MG63 (cell line): ENCODE measurements at regions not wholly inside any gene's neighbourhood (a gene's known extent, or its start where the extent isn't known, plus 50 kb on each side); places are given as distances from the start of the nearest gene placed in this dataset.
A peak's percentile ranks its signal among the peaks of the same experiment; 100 is the strongest.
"Not testable (repeated sequence)": the region's sequence is repeated elsewhere in the genome, so short reads cannot be mapped to it uniquely, and the experiment has no call there.

ENCODE experiments used
- DNase-seq: peaks from one replicate; pipeline ENCODE4 v3.0.0-alpha.2; 2020
- H3K27me3 ChIP-seq: fragments of 250-450 bp; sonication (Bioruptor Pico); 2 replicates; pipeline ENCODE4 v1.5.1; 2020; ENCODE audit warnings: mild to moderate bottlenecking, moderate library complexity
- H3K36me3 ChIP-seq: fragments of 250-450 bp; sonication (Bioruptor Pico); 2 replicates; pipeline ENCODE4 v1.5.1; 2020; ENCODE audit warnings: mild to moderate bottlenecking, moderate library complexity
- H3K4me3 ChIP-seq: fragments of 250-450 bp; sonication (Bioruptor Pico); 2 replicates; pipeline ENCODE4 v1.5.1; 2020; ENCODE audit warnings: mild to moderate bottlenecking, moderate library complexity
- H3K9me3 ChIP-seq: fragments of 250-450 bp; sonication (Bioruptor Pico); 2 replicates; pipeline ENCODE4 v1.5.1; 2020; ENCODE audit warnings: mild to moderate bottlenecking, moderate library complexity

DNA sequence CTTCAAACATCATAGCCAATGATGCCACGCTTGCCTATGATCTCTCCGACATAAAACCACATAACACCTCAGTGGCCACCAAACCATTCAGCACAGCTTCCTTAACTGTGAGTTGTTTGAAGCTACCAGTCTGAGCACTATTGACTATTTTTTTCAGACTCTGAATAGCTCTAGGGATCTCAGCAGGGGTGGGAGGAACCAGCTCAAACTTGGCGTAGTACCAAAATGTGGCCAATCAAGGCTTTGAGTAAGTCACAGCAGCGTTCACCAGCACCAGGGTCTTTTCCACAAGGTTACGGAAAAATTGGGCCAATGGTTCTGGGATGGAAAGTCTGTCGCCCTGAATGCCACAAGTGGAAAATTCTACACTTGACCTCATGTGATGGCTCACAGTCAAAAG lies 70.6 kb downstream of the SMPDL3A start:
- no peaks in the 10 kb centered on the region for H3K36me3 ChIP-seq
- no peak for DNase-seq
- H3K27me3 ChIP-seq, result no peaks in the 10 kb centered on the region
- H3K4me3 ChIP-seq, result no peak overlapping the region
- no peaks in the 10 kb centered on the region for H3K9me3 ChIP-seq

DNA sequence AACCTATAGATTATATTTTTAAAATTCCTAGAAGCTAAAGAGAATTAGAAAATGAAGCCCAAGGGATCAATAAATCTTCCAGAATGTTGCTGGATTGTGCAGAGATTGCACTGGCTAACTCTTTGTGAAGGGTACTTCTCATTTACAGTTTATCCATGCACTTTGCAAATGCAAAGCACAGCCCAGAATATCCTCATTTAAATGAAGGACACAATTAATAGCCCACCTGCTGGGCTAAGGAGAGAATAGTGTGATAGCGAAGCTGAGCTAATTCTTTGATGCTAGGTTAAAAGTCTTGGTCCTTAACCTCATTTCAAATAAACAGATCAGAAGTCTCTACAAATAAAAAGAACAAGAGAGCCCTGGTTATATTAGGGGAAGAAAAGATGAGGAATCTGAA lies 72.5 kb downstream of the SMPDL3A start:
- Histone ChIP-seq H3K9me3 (no peaks in the 10 kb centered on the region), H3K4me3 (no peak overlapping the region), H3K36me3 (no peaks in the 10 kb centered on the region), H3K27me3 (no peaks in the 10 kb centered on the region)
- DNase-seq, result no peak

DNA sequence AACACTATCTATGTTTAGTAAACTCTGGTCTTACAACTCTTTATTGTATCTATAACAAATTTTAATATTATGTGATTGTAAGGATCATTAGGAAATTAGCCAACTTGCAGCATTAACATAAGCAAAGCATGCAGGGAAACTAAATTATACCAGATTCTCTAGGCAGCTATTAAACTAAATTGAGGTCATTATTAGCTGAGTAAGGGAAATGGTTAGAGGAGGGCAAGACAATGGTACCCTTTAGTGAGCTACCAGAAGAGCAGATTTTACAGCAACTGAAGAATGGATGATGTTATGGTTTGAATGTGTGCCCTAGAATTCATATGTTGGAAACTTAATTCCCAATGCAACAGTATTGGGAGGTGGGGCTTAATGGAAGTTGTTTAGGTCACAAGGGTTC lies 79.1 kb downstream of the SMPDL3A start:
- no peaks in the 10 kb centered on the region for H3K9me3 ChIP-seq
- no peaks in the 10 kb centered on the region for H3K36me3 ChIP-seq
- no peaks in the 10 kb centered on the region for H3K27me3 ChIP-seq
- no peak overlapping the region for H3K4me3 ChIP-seq
- no peak for DNase-seq

DNA sequence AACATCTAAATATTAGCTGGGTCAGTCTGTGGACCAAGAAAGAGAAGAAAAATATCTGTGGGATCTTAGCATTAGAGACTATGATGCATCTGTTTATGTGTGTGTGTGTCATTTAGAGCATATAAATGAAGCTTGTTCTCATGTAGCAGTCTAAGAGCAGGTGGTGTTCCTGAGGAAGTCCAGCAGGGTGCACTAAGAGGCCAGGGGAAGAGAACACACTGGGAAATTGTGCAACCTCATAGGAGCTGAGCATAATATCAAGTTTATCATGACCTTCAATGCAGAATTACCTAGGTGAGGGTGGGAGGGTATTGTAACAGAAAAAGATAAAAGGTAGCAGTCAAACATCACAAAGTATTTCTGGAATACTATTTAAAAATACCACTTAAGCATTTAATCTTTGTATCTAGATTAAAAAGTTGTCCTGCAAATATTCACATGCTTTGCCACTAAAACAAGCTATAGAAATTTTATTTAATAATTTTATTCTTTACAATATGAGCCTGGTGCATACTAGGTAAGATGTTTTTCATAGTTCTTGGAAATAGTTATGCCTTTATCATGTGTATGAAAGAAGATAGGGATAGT lies 80.5 kb downstream of the SMPDL3A start:
- peak; percentile 17 for DNase-seq
- H3K27me3 ChIP-seq, result no peaks in the 10 kb centered on the region
- H3K36me3 ChIP-seq, result no peaks in the 10 kb centered on the region
- H3K4me3 ChIP-seq, result no peak overlapping the region
- H3K9me3 ChIP-seq, result no peaks in the 10 kb centered on the region

DNA sequence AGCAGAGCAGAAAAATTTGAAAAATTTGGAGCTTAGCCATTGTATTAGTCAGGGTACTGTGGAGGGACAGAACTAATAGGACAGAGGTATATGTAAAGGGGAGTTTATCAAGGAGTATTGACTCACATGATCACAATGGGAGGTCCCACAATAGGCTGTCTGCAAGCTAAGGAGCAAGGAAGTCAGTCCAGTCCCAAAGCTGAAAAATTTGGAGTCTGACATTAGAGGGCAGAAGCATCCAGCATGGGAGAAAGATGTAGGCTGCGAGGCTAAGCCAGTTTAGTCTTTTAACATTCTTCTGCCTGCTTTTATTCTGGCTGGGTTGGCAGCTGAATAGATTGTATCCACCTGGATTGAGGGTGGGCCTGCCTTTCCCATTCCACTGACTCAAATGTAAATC lies 82.0 kb downstream of the SMPDL3A start:
- Histone ChIP-seq H3K4me3 (no peak overlapping the region), H3K9me3 (no peaks in the 10 kb centered on the region), H3K27me3 (no peaks in the 10 kb centered on the region), H3K36me3 (no peaks in the 10 kb centered on the region)
- DNase-seq, result no peak

DNA sequence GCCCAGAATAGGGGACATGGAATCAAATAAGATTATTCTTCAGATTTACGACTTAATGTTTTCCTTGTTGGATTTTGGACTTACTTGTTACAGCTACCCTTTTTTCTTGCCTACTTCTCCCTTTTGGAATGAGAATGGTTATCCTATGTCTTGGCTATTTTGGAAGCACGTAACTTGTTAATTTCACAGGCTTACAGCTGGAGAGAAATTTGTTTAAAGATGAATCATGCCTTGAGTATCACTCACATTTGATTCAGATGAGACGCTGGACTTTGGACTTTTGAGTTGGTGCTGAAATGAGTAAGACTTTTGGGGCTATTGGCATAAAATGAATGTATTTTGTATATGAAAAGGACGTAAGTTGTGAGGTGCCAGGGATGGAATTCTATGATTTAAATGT lies 83.3 kb downstream of the SMPDL3A start:
- no peaks in the 10 kb centered on the region for H3K27me3 ChIP-seq
- H3K36me3 ChIP-seq, result no peaks in the 10 kb centered on the region
- no peak for DNase-seq
- H3K4me3 ChIP-seq, result no peak overlapping the region
- H3K9me3 ChIP-seq, result no peaks in the 10 kb centered on the region

DNA sequence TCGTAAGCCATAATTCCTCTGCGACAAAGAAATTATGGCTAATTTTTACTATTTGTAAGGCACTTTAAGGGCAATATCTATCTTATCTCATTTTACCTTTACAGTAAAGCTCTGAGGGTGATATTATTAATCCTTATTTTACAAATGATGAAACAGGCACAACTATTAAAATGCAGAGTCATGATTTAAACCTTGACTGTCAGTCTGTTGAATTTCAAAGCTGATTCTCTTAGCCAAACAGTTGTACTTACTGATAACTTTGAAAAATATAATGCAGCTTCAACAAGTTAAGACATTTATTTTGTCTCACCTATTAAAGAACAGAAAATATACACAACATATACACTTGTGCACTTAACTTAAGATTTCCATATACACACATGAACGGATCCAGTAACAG lies 88.2 kb downstream of the SMPDL3A start:
- Histone ChIP-seq H3K9me3 (no peaks in the 10 kb centered on the region), H3K4me3 (no peak overlapping the region), H3K36me3 (no peaks in the 10 kb centered on the region), H3K27me3 (no peaks in the 10 kb centered on the region)
- no peak for DNase-seq

DNA sequence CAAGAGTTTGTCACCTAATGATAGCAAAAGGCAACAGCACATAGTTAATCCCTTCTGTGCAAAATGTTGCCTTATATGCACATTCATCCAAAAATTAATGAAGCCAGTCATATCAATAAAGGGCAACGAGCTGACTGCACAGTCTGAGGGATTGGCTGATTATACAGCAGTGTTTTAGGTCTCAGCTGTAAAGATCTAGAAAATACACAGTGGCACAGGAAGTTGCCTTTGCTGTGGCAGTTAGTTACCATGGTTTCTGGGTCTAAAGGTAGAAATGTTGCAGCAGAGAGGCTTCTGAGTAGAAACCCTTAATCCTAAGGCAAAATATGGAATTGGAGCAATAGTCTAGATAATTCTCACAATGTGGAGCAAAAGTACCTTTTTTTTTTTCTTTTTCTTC lies 89.7 kb downstream of the SMPDL3A start:
- no peak overlapping the region for H3K4me3 ChIP-seq
- DNase-seq, result no peak
- no peaks in the 10 kb centered on the region for H3K9me3 ChIP-seq
- H3K27me3 ChIP-seq, result no peaks in the 10 kb centered on the region
- no peaks in the 10 kb centered on the region for H3K36me3 ChIP-seq

DNA sequence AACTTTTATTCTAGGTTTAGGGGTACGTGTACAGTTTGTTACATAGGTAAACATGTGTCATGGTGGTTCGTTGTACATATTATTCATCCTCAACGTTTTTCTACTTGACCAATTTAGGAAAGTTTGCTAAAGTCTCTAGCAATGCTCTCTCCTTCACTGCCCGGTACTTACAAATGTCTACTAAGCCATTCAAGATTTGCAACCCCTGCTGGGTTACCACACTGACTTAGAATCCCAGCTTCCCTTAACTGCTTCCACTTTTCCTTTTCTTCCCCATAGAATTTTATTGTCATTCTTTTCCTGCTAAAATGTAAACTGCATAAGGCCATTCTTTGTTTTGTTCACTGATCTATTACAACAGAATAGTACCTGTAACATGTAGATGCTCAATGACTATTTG lies 97.4 kb downstream of the SMPDL3A start:
- no peak for DNase-seq
- Histone ChIP-seq H3K4me3 (no peak overlapping the region), H3K36me3 (no peaks in the 10 kb centered on the region), H3K9me3 (no peaks in the 10 kb centered on the region), H3K27me3 (no peaks in the 10 kb centered on the region)

DNA sequence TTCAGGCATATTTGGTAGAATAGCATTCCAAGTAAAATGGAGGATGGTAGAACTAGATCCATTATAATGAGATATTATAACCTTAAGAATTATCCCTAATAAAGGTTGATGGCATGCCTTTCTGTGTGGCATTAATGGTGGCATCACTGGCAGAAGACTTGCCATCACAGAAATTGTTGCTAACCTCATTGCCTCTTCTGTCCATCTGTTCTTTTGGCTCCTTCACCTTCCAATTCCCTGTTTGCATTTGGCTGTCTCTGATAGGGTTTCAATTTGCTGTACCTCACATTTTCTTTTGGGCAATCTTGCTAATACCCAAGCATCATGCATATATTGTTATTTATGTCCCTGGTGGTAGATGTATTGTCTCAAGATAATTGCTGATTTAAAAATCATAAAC lies 98.9 kb downstream of the SMPDL3A start:
- H3K27me3 ChIP-seq, result no peaks in the 10 kb centered on the region
- DNase-seq, result no peak
- no peak overlapping the region for H3K4me3 ChIP-seq
- H3K9me3 ChIP-seq, result no peaks in the 10 kb centered on the region
- H3K36me3 ChIP-seq, result no peaks in the 10 kb centered on the region

DNA sequence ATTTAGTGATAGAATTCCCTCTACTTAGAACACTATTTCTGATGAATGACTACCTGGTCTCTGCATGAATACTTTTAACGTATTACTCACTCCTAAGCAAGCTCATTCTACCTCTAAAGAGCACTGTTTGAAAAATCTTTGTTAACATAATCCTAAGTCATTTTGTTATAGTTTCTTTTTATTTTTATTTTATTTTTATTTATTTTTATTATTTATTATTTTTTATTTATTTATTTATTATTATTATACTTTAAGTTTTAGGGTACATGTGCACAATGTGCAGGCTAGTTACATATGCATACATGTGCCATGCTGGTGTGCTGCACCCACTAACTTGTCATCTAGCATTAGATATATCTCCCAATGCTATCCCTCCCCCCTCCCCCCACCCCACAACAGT lies 99.6 kb downstream of the SMPDL3A start:
- H3K36me3 ChIP-seq, DNase-seq, H3K27me3 ChIP-seq, H3K4me3 ChIP-seq, H3K9me3 ChIP-seq: not testable (repeated sequence)

DNA sequence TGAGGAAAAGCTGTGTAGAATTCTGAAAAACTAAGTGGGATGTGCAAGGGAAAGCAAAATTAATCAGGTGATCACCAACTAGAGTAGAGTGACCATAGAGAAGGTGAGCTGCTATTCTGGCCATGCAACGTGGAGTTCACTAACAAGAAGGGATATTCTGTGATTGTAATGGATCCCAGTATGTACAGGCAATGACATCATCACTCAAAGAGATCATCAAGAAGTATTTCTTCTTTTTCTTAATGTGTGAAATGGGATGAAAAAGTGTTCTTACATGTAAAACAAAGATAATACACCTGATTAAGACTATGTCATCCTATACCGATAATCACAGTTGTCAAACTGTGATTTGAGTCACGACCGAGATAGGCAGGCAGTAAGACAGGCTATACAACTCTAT lies 101.2 kb downstream of the SMPDL3A start:
- Histone ChIP-seq H3K9me3 (no peaks in the 10 kb centered on the region), H3K36me3 (no peaks in the 10 kb centered on the region), H3K4me3 (no peak overlapping the region), H3K27me3 (no peaks in the 10 kb centered on the region)
- no peak for DNase-seq

DNA sequence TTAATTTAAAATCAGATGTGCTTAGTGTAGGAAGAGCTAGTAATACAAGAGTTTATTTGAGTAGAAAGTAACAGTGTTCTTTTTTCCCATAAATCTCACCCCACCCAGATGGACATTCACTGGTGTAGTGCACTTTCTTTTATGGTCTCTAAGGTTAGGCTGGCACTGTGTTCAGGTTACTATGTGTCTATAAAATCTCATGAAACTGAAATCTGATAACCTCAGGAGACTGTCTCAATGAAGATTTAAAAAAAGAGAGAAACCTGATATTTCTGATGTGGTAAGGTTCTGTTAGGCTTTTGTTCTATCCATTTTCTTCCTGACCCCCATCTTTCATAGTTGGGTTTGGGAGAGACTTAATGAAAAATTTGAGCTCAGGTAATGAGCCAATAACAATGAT lies 101.2 kb upstream of the CLVS2 start:
- no peaks in the 10 kb centered on the region for H3K27me3 ChIP-seq
- H3K4me3 ChIP-seq, result no peak overlapping the region
- DNase-seq, result no peak
- no peaks in the 10 kb centered on the region for H3K36me3 ChIP-seq
- H3K9me3 ChIP-seq, result no peaks in the 10 kb centered on the region

DNA sequence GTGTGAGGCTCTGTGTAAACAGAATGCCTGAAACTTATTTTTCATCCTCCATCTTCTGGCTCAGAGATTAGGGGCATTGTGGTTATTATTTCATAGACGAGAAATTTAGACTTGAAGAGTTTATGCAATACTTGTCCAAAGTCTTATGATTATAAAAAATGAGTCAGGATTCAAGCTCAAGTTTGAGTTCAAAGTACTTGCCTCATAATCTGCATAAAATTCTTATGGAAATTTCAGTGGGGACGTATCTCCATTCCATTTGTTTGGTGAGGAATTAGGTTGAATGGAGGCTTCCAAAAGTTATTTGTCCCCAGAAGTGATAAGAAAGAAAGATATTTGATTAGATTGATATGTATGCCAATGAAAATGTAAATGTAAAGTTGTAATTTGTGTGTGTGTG lies 93.7 kb upstream of the CLVS2 start:
- H3K36me3 ChIP-seq, result no peaks in the 10 kb centered on the region
- no peaks in the 10 kb centered on the region for H3K27me3 ChIP-seq
- H3K9me3 ChIP-seq, result no peaks in the 10 kb centered on the region
- no peak overlapping the region for H3K4me3 ChIP-seq
- DNase-seq, result no peak

DNA sequence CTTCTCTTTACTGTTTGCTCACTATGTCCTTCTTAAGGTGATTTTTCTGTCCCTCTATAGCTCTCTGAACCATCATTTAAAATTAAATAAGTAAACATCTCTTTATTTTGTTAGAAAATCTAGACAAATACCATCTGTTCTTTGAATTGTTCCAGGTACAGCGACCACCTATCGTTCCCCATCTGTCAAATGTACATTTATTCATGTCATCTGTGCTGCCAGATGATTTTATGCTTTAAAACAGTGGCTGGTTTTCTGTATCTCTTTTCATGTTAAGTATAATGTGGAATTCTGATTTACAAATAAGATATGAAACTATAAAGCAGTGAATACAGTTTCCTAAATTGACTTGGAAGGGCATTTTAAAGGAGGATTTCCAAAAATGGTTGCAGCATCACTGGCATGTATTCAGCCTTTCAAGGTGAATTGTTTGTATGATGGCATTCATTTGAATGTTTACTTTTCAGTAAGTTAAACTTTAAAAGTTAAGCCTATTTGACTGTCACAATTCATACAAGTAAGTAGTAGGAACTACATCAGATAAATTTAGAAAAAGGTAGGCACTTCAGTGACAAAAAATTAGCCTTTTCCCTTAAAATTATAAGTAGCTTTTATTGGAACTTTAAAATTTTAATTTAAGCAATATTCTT lies 92.6 kb upstream of the CLVS2 start:
- Histone ChIP-seq H3K9me3 (no peaks in the 10 kb centered on the region), H3K36me3 (no peaks in the 10 kb centered on the region), H3K27me3 (no peaks in the 10 kb centered on the region), H3K4me3 (no peak overlapping the region)
- no peak for DNase-seq

DNA sequence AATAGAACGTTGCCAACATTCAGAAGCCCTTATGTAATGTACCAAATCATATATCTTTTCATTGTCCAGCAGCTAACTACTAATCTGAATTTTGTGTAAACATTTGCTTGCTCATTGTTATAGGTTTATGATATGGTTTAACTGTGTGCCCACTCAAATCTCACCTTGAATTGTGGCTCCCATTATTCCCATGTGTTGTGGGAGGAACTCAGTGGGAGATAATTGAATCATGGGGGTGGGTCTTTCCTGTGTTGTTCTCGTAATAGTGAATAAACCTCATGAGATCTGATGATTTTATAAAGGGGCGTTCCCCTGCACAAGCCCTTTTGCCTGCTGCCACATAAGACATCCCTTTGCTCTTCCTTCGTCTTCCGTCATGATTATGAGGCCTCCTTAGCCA lies 91.9 kb upstream of the CLVS2 start:
- H3K9me3 ChIP-seq, result no peaks in the 10 kb centered on the region
- H3K27me3 ChIP-seq, result no peaks in the 10 kb centered on the region
- H3K36me3 ChIP-seq, result no peaks in the 10 kb centered on the region
- no peak overlapping the region for H3K4me3 ChIP-seq
- no peak for DNase-seq

DNA sequence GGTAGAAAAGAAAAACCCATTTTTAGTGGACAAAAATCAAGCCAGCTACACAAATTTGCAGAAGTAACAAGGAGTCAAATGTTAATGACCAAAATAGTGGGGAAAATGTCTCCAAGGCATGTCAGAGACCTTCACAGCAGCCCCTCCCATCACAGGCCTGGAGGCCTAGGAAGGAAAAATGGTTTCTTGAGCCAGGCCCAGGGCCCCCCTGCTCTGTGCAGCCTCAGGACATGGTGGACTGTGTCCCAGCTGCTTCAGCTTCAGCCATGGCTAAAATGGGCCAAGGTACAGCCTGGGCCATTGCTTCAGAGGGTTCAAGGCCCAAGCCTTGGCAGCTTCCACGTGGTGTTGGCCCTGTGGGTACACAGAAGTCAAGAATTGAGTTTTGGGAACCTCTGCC lies 82.5 kb upstream of the CLVS2 start:
- Histone ChIP-seq H3K9me3 (0 out of 2 replicates have a peak, but pooled peaks cover 2% of the 10 kb centered on the region), H3K4me3 (no peak overlapping the region), H3K27me3 (no peaks in the 10 kb centered on the region), H3K36me3 (no peaks in the 10 kb centered on the region)
- DNase-seq, result no peak

DNA sequence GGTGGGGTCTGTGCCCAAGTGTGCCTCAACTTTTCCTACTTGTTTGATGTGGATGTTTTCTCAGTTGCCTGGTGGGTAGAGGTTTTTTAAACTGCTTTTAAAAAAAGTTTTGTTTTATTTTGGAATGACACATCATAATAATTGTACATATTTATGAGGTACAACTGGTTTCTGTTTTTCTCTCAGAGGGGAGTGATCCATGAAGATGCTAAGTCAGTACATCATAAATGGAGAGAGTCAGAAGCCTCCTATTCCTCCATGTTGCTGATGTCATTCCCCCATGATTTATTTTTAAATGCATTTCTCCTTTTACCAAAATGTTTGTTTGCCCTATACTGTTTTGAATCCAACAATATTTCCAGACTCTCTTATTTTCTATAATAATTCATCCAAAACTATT lies 77.3 kb upstream of the CLVS2 start:
- Histone ChIP-seq H3K4me3 (no peak overlapping the region), H3K36me3 (no peaks in the 10 kb centered on the region), H3K27me3 (no peaks in the 10 kb centered on the region), H3K9me3 (0 out of 2 replicates have a peak, but pooled peaks cover 2% of the 10 kb centered on the region)
- DNase-seq, result no peak
